HCT116 (cell line): ENCODE measurements at regions not wholly inside any gene's neighbourhood (a gene's known extent, or its start where the extent isn't known, plus 50 kb on each side); places are given as distances from the start of the nearest gene placed in this dataset.

Experiments
- ATAC-seq: fragments of 200-7000 bp; cut with Tn5 transposase; 2 replicates; pipeline ENCODE4 v1.9.1; 2020; ENCODE audit warnings: mild to moderate bottlenecking, moderate library complexity
- BruUV-seq: library from RNA; stranded (reverse); fragments of 400-500 nt; replicated peaks from 2 replicates; lab custom pipeline; 2021; lab: Mats Ljungman, UMichigan
- CTCF ChIA-PET: fragments of 300-600 bp; sonication (Branson Sonifier 250); formaldehyde crosslinking; loops from one replicate; lab custom pipeline; 2021; ENCODE audit warnings: antibody characterized with exemption; lab: Charles Lee
- POLR2A ChIA-PET: fragments of 300-600, 350-600 bp; sonication (Branson Sonifier 250); formaldehyde crosslinking; loops from one replicate; lab custom pipeline; 2021; ENCODE audit warnings: antibody characterized with exemption; lab: Charles Lee
- RAD21 ChIA-PET, 2 experiments: fragments of 300-600 bp; sonication (Branson Sonifier 250); formaldehyde crosslinking; loops; one replicate each; lab custom pipeline; 2023; ENCODE audit warnings: low total read pairs in 2 of 2; ENCODE audit not compliant: uncharacterized antibody in 2 of 2, unreplicated experiment in 2 of 2, low non-redundant PET in 1 of 2; lab: Charles Lee
- DNase-seq: peaks from one replicate; pipeline ENCODE4 v3.0.0-alpha.2; 2010; ENCODE audit warnings: low read depth, low spot score
- H2AFZ ChIP-seq: fragments of 200-600 bp; shearing (Covaris generic), sonication (generic); 2 replicates; pipeline ENCODE4 v1.6.1; 2017; ENCODE audit warnings: low read depth, mixed run types, mixed read lengths, antibody characterized with exemption, low read length; ENCODE audit not compliant: poor library complexity, severe bottlenecking
- H3K27ac ChIP-seq: 2 replicates; pipeline ENCODE4 v1.5.1; 2012; ENCODE audit warnings: low read depth, low read length
- H3K27me3 ChIP-seq: fragments of 200-600 bp; sonication (generic); 2 replicates; pipeline ENCODE4 v1.6.1; 2016; ENCODE audit warnings: mixed run types, low read length, mixed read lengths; ENCODE audit not compliant: insufficient read depth
- H3K36me3 ChIP-seq, 2 experiments: fragments of 200-500 bp in 1 of 2; fragments of 200-600 bp in 1 of 2; sonication (Bioruptor generic) in 1 of 2; sonication (generic) in 1 of 2; 2 replicates each; pipeline versions ENCODE4 v1.5.1 to v1.6.1; 2014 to 2016; ENCODE audit warnings: low read length in 2 of 2, inconsistent platforms in 1 of 2, mixed read lengths in 1 of 2, mixed run types in 1 of 2; ENCODE audit not compliant: insufficient read depth in 2 of 2, control insufficient read depth in 1 of 2
- H3K4me1 ChIP-seq, 2 experiments: fragments of 200-600 bp in 1 of 2; sonication (generic) in 1 of 2; 2 replicates each; pipeline versions ENCODE4 v1.5.1 to v1.6.1; 2012 to 2017; ENCODE audit warnings: low read length in 2 of 2, inconsistent platforms in 1 of 2, mild to moderate bottlenecking in 1 of 2, mixed read lengths in 1 of 2, mixed run types in 1 of 2, moderate library complexity in 1 of 2; ENCODE audit not compliant: insufficient read depth in 2 of 2, control insufficient read depth in 1 of 2
- H3K4me2 ChIP-seq: fragments of 200-600 bp; sonication (generic); 2 replicates; pipeline ENCODE4 v1.6.1; 2017; ENCODE audit warnings: mixed run types, low read length, mixed read lengths
- H3K4me3 ChIP-seq, 2 experiments: fragments of 200-600 bp in 1 of 2; sonication (generic) in 1 of 2; replicated peaks in 1 of 2; 2 replicates each; pipeline ENCODE4 v1.5.1; 2011 to 2016; ENCODE audit warnings: low read length in 2 of 2, control low read depth in 1 of 2, low read depth in 1 of 2, mild to moderate bottlenecking in 1 of 2, mixed read lengths in 1 of 2, mixed run types in 1 of 2
- H3K79me2 ChIP-seq: fragments of 200-600 bp; sonication (generic); 2 replicates; pipeline ENCODE4 v1.6.1; 2017; ENCODE audit warnings: mild to moderate bottlenecking, mixed run types, low read length, moderate library complexity, mixed read lengths; ENCODE audit not compliant: insufficient read depth
- H3K9ac ChIP-seq: fragments of 200-600 bp; sonication (generic); 2 replicates; pipeline ENCODE4 v1.6.1; 2016; ENCODE audit warnings: low read length, mixed read lengths
- H3K9me2 ChIP-seq: fragments of 200-600 bp; sonication (generic), shearing (Covaris generic); 2 replicates; pipeline ENCODE4 v1.6.1; 2017; ENCODE audit warnings: mixed run types, mild to moderate bottlenecking, moderate library complexity; ENCODE audit not compliant: insufficient read depth
- H3K9me3 ChIP-seq, 2 experiments: fragments of 200-500 bp in 1 of 2; fragments of 200-600 bp in 1 of 2; sonication (Bioruptor generic) in 1 of 2; sonication (generic) in 1 of 2; 2 replicates each; pipeline ENCODE4 v1.6.1; 2014 to 2017; ENCODE audit warnings: low read length in 2 of 2, mixed read lengths in 2 of 2, inconsistent platforms in 1 of 2, low read depth in 1 of 2, mild to moderate bottlenecking in 1 of 2, mixed run types in 1 of 2, moderate library complexity in 1 of 2; ENCODE audit not compliant: control insufficient read depth in 1 of 2, insufficient read depth in 1 of 2
- H4K20me1 ChIP-seq: fragments of 200-600 bp; sonication (generic), shearing (Covaris generic); 2 replicates; pipeline ENCODE4 v1.6.1; 2017; ENCODE audit warnings: mixed run types, mild to moderate bottlenecking, moderate library complexity; ENCODE audit not compliant: insufficient read depth
- CBX3 ChIP-seq: IDR thresholded peaks from 2 replicates; pipeline ENCODE4 v1.6.1; 2012; ENCODE audit warnings: low read depth
- EGR1 ChIP-seq: IDR thresholded peaks from 2 replicates; pipeline ENCODE4 v1.6.1; 2012; ENCODE audit warnings: low read depth
- POLR2A ChIP-seq: IDR thresholded peaks from 2 replicates; pipeline ENCODE4 v1.7.0; 2011; ENCODE audit warnings: borderline replicate concordance; ENCODE audit not compliant: insufficient read depth, insufficient read length; ENCODE audit errors: extremely low read depth
- TCF7L2 ChIP-seq: IDR thresholded peaks from 2 replicates; pipeline ENCODE4 v1.7.0; 2011; ENCODE audit warnings: borderline replicate concordance, inconsistent platforms; ENCODE audit not compliant: insufficient read depth, insufficient read length; ENCODE audit errors: extremely low read depth
- YY1 ChIP-seq: IDR thresholded peaks from 2 replicates; pipeline ENCODE4 v1.6.1; 2011; ENCODE audit warnings: low read length, low read depth, moderate library complexity, mild to moderate bottlenecking; ENCODE audit not compliant: insufficient replicate concordance; ENCODE audit errors: extremely low read depth
- ZFX ChIP-seq: fragments of 450-650 bp; IDR thresholded peaks from 2 replicates; pipeline ENCODE4 v1.6.1; 2017
- intact Hi-C: fragments of 100-400 bp; cut with micrococcal nuclease; formaldehyde crosslinking; loops from 2 replicates; pipeline ENCODE4 v1.10.0; 2022

DNA sequence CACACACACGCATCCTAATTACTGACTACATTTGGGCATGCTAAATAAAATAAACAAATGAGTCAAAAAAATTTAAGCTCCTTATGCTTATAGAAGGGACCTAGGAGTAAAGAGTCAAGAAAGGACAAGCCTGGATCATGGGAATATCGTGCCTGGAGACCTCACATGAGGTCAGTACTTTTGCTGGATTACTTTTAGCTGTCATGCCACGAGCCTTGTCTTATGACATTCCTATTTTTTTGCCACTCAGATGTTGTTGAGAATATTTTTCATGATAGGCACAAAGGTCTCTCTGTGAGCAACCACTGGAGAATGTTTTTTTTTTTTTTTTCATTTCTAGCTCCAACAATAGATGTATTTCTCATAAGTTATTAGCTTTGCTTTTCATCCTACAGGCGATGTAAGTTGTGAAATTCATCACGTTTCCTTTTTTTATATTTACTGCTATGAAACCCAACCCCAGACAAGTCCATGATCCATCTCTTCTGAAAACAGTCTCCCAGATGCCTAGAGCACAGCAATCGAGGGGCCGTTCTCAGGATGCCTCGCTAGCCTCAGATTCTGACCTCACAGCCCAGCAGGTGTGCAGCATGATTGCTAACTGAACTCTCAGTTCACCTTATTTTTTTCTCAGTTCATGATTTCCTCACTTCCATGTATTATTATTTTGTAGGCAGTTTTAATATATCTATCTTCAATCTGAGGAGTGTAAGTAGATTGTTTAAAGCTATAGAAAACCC is 464.5 kb downstream of the IRS1 start:
- H4K20me1 ChIP-seq = no peaks in the 10 kb centered on the region
- H3K27me3 ChIP-seq = no peaks in the 10 kb centered on the region
- no peaks in the 10 kb centered on the region for H3K9me3 ChIP-seq
- peak overlapping the region; percentile 73 for H3K27ac ChIP-seq
- ChIA-PET CTCF (interaction anchor here (0.8 kb wide), 1 partner anchor 467 kb away, joined by 3 read pairs; no protein-coding TSS in a partner anchor), RAD21 (interaction anchor here in 1 of 2 experiments (0.6 kb wide), 1 partner anchor 317 kb away, joined by 3 read pairs; no protein-coding TSS in a partner anchor), POLR2A (no interaction called here)
- H3K79me2 ChIP-seq = no peaks in the 10 kb centered on the region
- no peaks in the 10 kb centered on the region for H3K9me2 ChIP-seq
- H3K4me1 ChIP-seq = peaks cover 38 to 53% of the 10 kb centered on the region in 2 experiments
- DNase-seq = peak; percentile 24
- peak overlapping the region in 1 of 2 experiments; percentile 12; a peak in 1 of 4 replicates for H3K4me3 ChIP-seq
- H3K36me3 ChIP-seq = 0 out of 4 replicates have a peak, but pooled peaks cover 0 to 7% of the 10 kb centered on the region in 2 experiments
- intact Hi-C loops = no loop called here
- BruUV-seq = no TSS peak
- peak overlapping the region; percentile 48 for H3K9ac ChIP-seq
- peak overlapping the region; percentile 28 for H2AFZ ChIP-seq
- ATAC-seq = peak; percentile 81
- TF ChIP-seq CBX3 (peak; percentile 33; the same call in 1 of the 2 replicates), EGR1 (no peak), POLR2A (no peak), ZFX (no peak), YY1 (no peak)
- peak overlapping the region; percentile 60 for H3K4me2 ChIP-seq

GRCh38 chr2:226333388-226333787 is 466.2 kb downstream of the IRS1 start:
- H3K27me3 ChIP-seq = no peaks in the 10 kb centered on the region
- BruUV-seq = no TSS peak
- H3K9me3 ChIP-seq = no peaks in the 10 kb centered on the region
- H3K4me1 ChIP-seq = peaks cover 28 to 48% of the 10 kb centered on the region in 2 experiments
- ChIA-PET CTCF (no interaction called here), RAD21 (no interaction called here), POLR2A (no interaction called here)
- TF ChIP-seq EGR1 (no peak), YY1 (no peak), TCF7L2 (no peak)
- H3K79me2 ChIP-seq = no peaks in the 10 kb centered on the region
- H2AFZ ChIP-seq = no peak overlapping the region
- H4K20me1 ChIP-seq = no peaks in the 10 kb centered on the region
- intact Hi-C loops = no loop called here
- ATAC-seq = no peak
- no peak overlapping the region for H3K27ac ChIP-seq
- no peak overlapping the region for H3K9ac ChIP-seq
- no peak overlapping the region for H3K4me3 ChIP-seq
- H3K9me2 ChIP-seq = no peaks in the 10 kb centered on the region
- no peak for DNase-seq
- no peak overlapping the region for H3K4me2 ChIP-seq
- 0 out of 4 replicates have a peak, but pooled peaks cover 0 to 7% of the 10 kb centered on the region in 2 experiments for H3K36me3 ChIP-seq
